ENCODE measurements at regions not wholly inside any gene's neighbourhood (a gene's known extent, or its start where the extent isn't known, plus 50 kb on each side); places are given as distances from the start of the nearest gene placed in this dataset.

DNA sequence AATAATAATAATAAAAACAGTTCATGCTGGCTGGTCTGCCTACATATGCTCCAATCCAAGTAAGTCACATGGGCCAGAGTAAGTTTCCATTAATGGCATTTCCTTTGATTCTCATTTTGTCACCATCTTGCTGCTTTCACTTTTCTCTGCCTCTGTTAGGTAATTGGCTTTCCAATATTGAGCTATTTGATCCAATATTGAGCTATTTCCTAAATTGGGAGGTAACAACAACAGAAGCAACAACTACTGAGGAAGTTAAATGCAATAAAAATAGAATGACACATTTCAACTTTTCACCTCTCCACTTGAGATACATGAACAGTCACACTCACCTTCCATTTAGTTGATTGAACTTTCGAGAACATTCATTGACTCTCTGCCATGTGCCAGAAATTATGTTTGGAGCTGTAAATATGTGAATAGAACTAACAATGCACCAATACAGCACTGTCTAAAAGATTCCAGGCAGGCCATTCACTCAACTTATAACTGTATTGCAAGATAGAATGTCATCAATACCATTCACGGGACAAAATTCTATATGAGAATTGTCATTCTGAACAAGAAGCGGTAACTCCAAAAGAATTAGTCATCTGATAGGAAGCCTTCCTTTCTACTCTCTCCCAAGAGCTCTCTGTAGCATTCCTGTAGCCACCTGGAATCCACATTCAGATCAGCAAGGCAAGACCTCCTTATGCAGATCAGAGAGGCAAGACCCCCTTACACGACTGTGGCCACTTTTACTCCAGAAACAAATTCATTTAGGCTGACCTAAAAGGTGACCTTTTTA lies 136.4 kb downstream of the PHLDA1 start (continued):
- TF ChIP-seq, protein P1, sequence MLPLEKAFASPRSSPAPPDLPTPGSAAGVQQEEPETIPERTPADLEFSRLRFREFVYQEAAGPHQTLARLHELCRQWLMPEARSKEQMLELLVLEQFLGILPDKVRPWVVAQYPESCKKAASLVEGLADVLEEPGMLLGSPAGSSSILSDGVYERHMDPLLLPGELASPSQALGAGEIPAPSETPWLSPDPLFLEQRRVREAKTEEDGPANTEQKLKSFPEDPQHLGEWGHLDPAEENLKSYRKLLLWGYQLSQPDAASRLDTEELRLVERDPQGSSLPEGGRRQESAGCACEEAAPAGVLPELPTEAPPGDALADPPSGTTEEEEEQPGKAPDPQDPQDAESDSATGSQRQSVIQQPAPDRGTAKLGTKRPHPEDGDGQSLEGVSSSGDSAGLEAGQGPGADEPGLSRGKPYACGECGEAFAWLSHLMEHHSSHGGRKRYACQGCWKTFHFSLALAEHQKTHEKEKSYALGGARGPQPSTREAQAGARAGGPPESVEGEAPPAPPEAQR (CRISPR knock-in tag; IDR thresholded peaks at IDR 0.05): no peak
- TF ChIP-seq SMAD4 (CRISPR knock-in tag; IDR thresholded peaks at IDR 0.05) (no peak), SOX15 (CRISPR knock-in tag; IDR thresholded peaks at IDR 0.05) (no peak), NFE2L1 (CRISPR knock-in tag; IDR thresholded peaks at IDR 0.05) (no peak)

DNA sequence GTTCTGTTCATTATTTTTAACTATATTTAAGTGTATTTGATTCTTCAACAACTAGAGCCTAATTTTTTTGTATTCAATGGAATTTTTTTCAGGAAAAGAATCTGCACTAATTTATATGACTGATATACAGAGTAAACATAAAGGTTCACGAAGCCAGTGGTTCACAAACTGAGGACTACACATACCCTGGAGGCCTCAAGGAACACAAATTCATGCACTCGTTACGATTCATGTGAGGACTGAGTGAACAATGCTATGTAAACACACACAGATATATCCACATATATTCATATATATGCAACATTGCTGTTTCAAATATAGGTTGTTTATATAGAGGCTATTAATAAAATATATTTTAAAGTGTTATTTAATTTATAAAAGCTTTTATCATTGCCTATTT lies 137.8 kb downstream of the PHLDA1 start:
- ATAC-seq (no peak), DNase-seq (ENCODE audit: low spot score) (no peak)
- peaks cover 42% of the 10 kb centered on the region for H3K4me1 Mint-ChIP-seq
- H3K27ac Mint-ChIP-seq: no peak overlapping the region
- H3K36me3 Mint-ChIP-seq: no peaks in the 10 kb centered on the region
- H3K4me3 Mint-ChIP-seq: no peak overlapping the region
- peaks cover 7% of the 10 kb centered on the region; the same call in 1 of the 2 replicates for H3K9me3 Mint-ChIP-seq
- CTCF ChIA-PET: no interaction called here
- no peaks in the 10 kb centered on the region for H3K27me3 Mint-ChIP-seq (ENCODE audit: low read depth)
- POLR2A ChIA-PET: no interaction called here
- no peak for TF ChIP-seq ZNF317 (CRISPR knock-in tag; IDR thresholded peaks at IDR 0.05; ENCODE audit: borderline replicate concordance, low read depth)
- TF ChIP-seq CBFB (CRISPR knock-in tag; IDR thresholded peaks at IDR 0.05; ENCODE audit: low read depth): no peak
- no peak for TF ChIP-seq ZNF232 (CRISPR knock-in tag; IDR thresholded peaks at IDR 0.05)
- TF ChIP-seq TEAD4 (CRISPR knock-in tag; IDR thresholded peaks at IDR 0.05): no peak
- no peak for TF ChIP-seq CREM (CRISPR knock-in tag; IDR thresholded peaks at IDR 0.05)
- TF ChIP-seq ZNF121 (CRISPR knock-in tag; IDR thresholded peaks at IDR 0.05): no peak
- TF ChIP-seq, protein P2, sequence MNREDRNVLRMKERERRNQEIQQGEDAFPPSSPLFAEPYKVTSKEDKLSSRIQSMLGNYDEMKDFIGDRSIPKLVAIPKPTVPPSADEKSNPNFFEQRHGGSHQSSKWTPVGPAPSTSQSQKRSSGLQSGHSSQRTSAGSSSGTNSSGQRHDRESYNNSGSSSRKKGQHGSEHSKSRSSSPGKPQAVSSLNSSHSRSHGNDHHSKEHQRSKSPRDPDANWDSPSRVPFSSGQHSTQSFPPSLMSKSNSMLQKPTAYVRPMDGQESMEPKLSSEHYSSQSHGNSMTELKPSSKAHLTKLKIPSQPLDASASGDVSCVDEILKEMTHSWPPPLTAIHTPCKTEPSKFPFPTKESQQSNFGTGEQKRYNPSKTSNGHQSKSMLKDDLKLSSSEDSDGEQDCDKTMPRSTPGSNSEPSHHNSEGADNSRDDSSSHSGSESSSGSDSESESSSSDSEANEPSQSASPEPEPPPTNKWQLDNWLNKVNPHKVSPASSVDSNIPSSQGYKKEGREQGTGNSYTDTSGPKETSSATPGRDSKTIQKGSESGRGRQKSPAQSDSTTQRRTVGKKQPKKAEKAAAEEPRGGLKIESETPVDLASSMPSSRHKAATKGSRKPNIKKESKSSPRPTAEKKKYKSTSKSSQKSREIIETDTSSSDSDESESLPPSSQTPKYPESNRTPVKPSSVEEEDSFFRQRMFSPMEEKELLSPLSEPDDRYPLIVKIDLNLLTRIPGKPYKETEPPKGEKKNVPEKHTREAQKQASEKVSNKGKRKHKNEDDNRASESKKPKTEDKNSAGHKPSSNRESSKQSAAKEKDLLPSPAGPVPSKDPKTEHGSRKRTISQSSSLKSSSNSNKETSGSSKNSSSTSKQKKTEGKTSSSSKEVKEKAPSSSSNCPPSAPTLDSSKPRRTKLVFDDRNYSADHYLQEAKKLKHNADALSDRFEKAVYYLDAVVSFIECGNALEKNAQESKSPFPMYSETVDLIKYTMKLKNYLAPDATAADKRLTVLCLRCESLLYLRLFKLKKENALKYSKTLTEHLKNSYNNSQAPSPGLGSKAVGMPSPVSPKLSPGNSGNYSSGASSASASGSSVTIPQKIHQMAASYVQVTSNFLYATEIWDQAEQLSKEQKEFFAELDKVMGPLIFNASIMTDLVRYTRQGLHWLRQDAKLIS (CRISPR knock-in tag; IDR thresholded peaks at IDR 0.05; ENCODE audit: borderline replicate concordance): no peak
- no peak for TF ChIP-seq JUN (CRISPR knock-in tag; IDR thresholded peaks at IDR 0.05)
- TF ChIP-seq, protein P3, sequence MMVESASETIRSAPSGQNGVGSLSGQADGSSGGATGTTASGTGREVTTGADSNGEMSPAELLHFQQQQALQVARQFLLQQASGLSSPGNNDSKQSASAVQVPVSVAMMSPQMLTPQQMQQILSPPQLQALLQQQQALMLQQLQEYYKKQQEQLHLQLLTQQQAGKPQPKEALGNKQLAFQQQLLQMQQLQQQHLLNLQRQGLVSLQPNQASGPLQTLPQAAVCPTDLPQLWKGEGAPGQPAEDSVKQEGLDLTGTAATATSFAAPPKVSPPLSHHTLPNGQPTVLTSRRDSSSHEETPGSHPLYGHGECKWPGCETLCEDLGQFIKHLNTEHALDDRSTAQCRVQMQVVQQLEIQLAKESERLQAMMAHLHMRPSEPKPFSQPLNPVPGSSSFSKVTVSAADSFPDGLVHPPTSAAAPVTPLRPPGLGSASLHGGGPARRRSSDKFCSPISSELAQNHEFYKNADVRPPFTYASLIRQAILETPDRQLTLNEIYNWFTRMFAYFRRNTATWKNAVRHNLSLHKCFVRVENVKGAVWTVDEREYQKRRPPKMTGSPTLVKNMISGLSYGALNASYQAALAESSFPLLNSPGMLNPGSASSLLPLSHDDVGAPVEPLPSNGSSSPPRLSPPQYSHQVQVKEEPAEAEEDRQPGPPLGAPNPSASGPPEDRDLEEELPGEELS (CRISPR knock-in tag; IDR thresholded peaks at IDR 0.05): no peak
- no peak for TF ChIP-seq KAT7 (CRISPR knock-in tag; IDR thresholded peaks at IDR 0.05; ENCODE audit: borderline replicate concordance)
- TF ChIP-seq, protein P4, sequence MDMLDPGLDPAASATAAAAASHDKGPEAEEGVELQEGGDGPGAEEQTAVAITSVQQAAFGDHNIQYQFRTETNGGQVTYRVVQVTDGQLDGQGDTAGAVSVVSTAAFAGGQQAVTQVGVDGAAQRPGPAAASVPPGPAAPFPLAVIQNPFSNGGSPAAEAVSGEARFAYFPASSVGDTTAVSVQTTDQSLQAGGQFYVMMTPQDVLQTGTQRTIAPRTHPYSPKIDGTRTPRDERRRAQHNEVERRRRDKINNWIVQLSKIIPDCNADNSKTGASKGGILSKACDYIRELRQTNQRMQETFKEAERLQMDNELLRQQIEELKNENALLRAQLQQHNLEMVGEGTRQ (CRISPR knock-in tag; IDR thresholded peaks at IDR 0.05): no peak
- TF ChIP-seq, protein P5, sequence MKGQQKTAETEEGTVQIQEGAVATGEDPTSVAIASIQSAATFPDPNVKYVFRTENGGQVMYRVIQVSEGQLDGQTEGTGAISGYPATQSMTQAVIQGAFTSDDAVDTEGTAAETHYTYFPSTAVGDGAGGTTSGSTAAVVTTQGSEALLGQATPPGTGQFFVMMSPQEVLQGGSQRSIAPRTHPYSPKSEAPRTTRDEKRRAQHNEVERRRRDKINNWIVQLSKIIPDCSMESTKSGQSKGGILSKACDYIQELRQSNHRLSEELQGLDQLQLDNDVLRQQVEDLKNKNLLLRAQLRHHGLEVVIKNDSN (CRISPR knock-in tag; IDR thresholded peaks at IDR 0.05): no peak
- no peak for TF ChIP-seq ZNF423 (CRISPR knock-in tag; IDR thresholded peaks at IDR 0.05)
- TF ChIP-seq, protein P6, sequence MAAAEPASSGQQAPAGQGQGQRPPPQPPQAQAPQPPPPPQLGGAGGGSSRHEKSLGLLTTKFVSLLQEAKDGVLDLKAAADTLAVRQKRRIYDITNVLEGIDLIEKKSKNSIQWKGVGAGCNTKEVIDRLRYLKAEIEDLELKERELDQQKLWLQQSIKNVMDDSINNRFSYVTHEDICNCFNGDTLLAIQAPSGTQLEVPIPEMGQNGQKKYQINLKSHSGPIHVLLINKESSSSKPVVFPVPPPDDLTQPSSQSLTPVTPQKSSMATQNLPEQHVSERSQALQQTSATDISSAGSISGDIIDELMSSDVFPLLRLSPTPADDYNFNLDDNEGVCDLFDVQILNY (CRISPR knock-in tag; IDR thresholded peaks at IDR 0.05): no peak
- TF ChIP-seq NFYB (CRISPR knock-in tag; conservative IDR thresholded peaks at IDR 0.05; ENCODE audit: low read depth): no peak

Measured in WTC11 (cell line).